HCT116 (cell line): ENCODE measurements at regions not wholly inside any gene's neighbourhood (a gene's known extent, or its start where the extent isn't known, plus 50 kb on each side); places are given as distances from the start of the nearest gene placed in this dataset.

ENCODE experiments used
- ATAC-seq: fragments of 200-7000 bp; cut with Tn5 transposase; 2 replicates; pipeline ENCODE4 v1.9.1; 2020; ENCODE audit warnings: mild to moderate bottlenecking, moderate library complexity
- BruUV-seq: library from RNA; stranded (reverse); fragments of 400-500 nt; replicated peaks from 2 replicates; lab custom pipeline; 2021; lab: Mats Ljungman, UMichigan
- CTCF ChIA-PET: fragments of 300-600 bp; sonication (Branson Sonifier 250); formaldehyde crosslinking; loops from one replicate; lab custom pipeline; 2021; ENCODE audit warnings: antibody characterized with exemption; lab: Charles Lee
- POLR2A ChIA-PET: fragments of 300-600, 350-600 bp; sonication (Branson Sonifier 250); formaldehyde crosslinking; loops from one replicate; lab custom pipeline; 2021; ENCODE audit warnings: antibody characterized with exemption; lab: Charles Lee
- RAD21 ChIA-PET, 2 experiments: fragments of 300-600 bp; sonication (Branson Sonifier 250); formaldehyde crosslinking; loops; one replicate each; lab custom pipeline; 2023; ENCODE audit warnings: low total read pairs in 2 of 2; ENCODE audit not compliant: uncharacterized antibody in 2 of 2, unreplicated experiment in 2 of 2, low non-redundant PET in 1 of 2; lab: Charles Lee
- DNase-seq: peaks from one replicate; pipeline ENCODE4 v3.0.0-alpha.2; 2010; ENCODE audit warnings: low read depth, low spot score
- H2AFZ ChIP-seq: fragments of 200-600 bp; shearing (Covaris generic), sonication (generic); 2 replicates; pipeline ENCODE4 v1.6.1; 2017; ENCODE audit warnings: low read depth, mixed run types, mixed read lengths, antibody characterized with exemption, low read length; ENCODE audit not compliant: poor library complexity, severe bottlenecking
- H3K27ac ChIP-seq: 2 replicates; pipeline ENCODE4 v1.5.1; 2012; ENCODE audit warnings: low read depth, low read length
- H3K27me3 ChIP-seq: fragments of 200-600 bp; sonication (generic); 2 replicates; pipeline ENCODE4 v1.6.1; 2016; ENCODE audit warnings: mixed run types, low read length, mixed read lengths; ENCODE audit not compliant: insufficient read depth
- H3K36me3 ChIP-seq, 2 experiments: fragments of 200-500 bp in 1 of 2; fragments of 200-600 bp in 1 of 2; sonication (Bioruptor generic) in 1 of 2; sonication (generic) in 1 of 2; 2 replicates each; pipeline versions ENCODE4 v1.5.1 to v1.6.1; 2014 to 2016; ENCODE audit warnings: low read length in 2 of 2, inconsistent platforms in 1 of 2, mixed read lengths in 1 of 2, mixed run types in 1 of 2; ENCODE audit not compliant: insufficient read depth in 2 of 2, control insufficient read depth in 1 of 2
- H3K4me1 ChIP-seq, 2 experiments: fragments of 200-600 bp in 1 of 2; sonication (generic) in 1 of 2; 2 replicates each; pipeline versions ENCODE4 v1.5.1 to v1.6.1; 2012 to 2017; ENCODE audit warnings: low read length in 2 of 2, inconsistent platforms in 1 of 2, mild to moderate bottlenecking in 1 of 2, mixed read lengths in 1 of 2, mixed run types in 1 of 2, moderate library complexity in 1 of 2; ENCODE audit not compliant: insufficient read depth in 2 of 2, control insufficient read depth in 1 of 2
- H3K4me2 ChIP-seq: fragments of 200-600 bp; sonication (generic); 2 replicates; pipeline ENCODE4 v1.6.1; 2017; ENCODE audit warnings: mixed run types, low read length, mixed read lengths
- H3K4me3 ChIP-seq, 2 experiments: fragments of 200-600 bp in 1 of 2; sonication (generic) in 1 of 2; replicated peaks in 1 of 2; 2 replicates each; pipeline ENCODE4 v1.5.1; 2011 to 2016; ENCODE audit warnings: low read length in 2 of 2, control low read depth in 1 of 2, low read depth in 1 of 2, mild to moderate bottlenecking in 1 of 2, mixed read lengths in 1 of 2, mixed run types in 1 of 2
- H3K79me2 ChIP-seq: fragments of 200-600 bp; sonication (generic); 2 replicates; pipeline ENCODE4 v1.6.1; 2017; ENCODE audit warnings: mild to moderate bottlenecking, mixed run types, low read length, moderate library complexity, mixed read lengths; ENCODE audit not compliant: insufficient read depth
- H3K9ac ChIP-seq: fragments of 200-600 bp; sonication (generic); 2 replicates; pipeline ENCODE4 v1.6.1; 2016; ENCODE audit warnings: low read length, mixed read lengths
- H3K9me2 ChIP-seq: fragments of 200-600 bp; sonication (generic), shearing (Covaris generic); 2 replicates; pipeline ENCODE4 v1.6.1; 2017; ENCODE audit warnings: mixed run types, mild to moderate bottlenecking, moderate library complexity; ENCODE audit not compliant: insufficient read depth
- H3K9me3 ChIP-seq, 2 experiments: fragments of 200-500 bp in 1 of 2; fragments of 200-600 bp in 1 of 2; sonication (Bioruptor generic) in 1 of 2; sonication (generic) in 1 of 2; 2 replicates each; pipeline ENCODE4 v1.6.1; 2014 to 2017; ENCODE audit warnings: low read length in 2 of 2, mixed read lengths in 2 of 2, inconsistent platforms in 1 of 2, low read depth in 1 of 2, mild to moderate bottlenecking in 1 of 2, mixed run types in 1 of 2, moderate library complexity in 1 of 2; ENCODE audit not compliant: control insufficient read depth in 1 of 2, insufficient read depth in 1 of 2
- H4K20me1 ChIP-seq: fragments of 200-600 bp; sonication (generic), shearing (Covaris generic); 2 replicates; pipeline ENCODE4 v1.6.1; 2017; ENCODE audit warnings: mixed run types, mild to moderate bottlenecking, moderate library complexity; ENCODE audit not compliant: insufficient read depth
- CEBPB ChIP-seq: IDR thresholded peaks from 2 replicates; pipeline ENCODE4 v1.6.1; 2012; ENCODE audit warnings: low read depth
- CTCF ChIP-seq, 3 experiments: fragments of 200-600 bp in 1 of 3; sonication (generic) in 1 of 3; IDR thresholded peaks in 2 of 3; conservative IDR thresholded peaks in 1 of 3; 2 replicates each; pipeline ENCODE4 v1.5.1; 2012 to 2017; ENCODE audit warnings: low read depth in 2 of 3, low read length in 2 of 3, antibody characterized with exemption in 1 of 3, borderline replicate concordance in 1 of 3, control low read depth in 1 of 3, mild to moderate bottlenecking in 1 of 3, mixed read lengths in 1 of 3, mixed run types in 1 of 3, moderate library complexity in 1 of 3; ENCODE audit not compliant: insufficient read depth in 1 of 3
- FOSL1 ChIP-seq: IDR thresholded peaks from 2 replicates; pipeline ENCODE4 v1.6.1; 2012; ENCODE audit warnings: low read depth
- JUND ChIP-seq: IDR thresholded peaks from 2 replicates; pipeline ENCODE4 v1.6.1; 2012
- POLR2AphosphoS5 ChIP-seq: IDR thresholded peaks from 2 replicates; pipeline ENCODE4 v1.6.1; 2011; ENCODE audit warnings: mild to moderate bottlenecking, low read depth, low read length, moderate library complexity
- RAD21 ChIP-seq: IDR thresholded peaks from 2 replicates; pipeline ENCODE4 v1.6.1; 2012; ENCODE audit warnings: low read depth, mild to moderate bottlenecking
- SIN3A ChIP-seq: IDR thresholded peaks from 2 replicates; pipeline ENCODE4 v1.6.1; 2012; ENCODE audit warnings: low read depth
- SP1 ChIP-seq: IDR thresholded peaks from 2 replicates; pipeline ENCODE4 v1.6.1; 2012; ENCODE audit warnings: low read depth
- SRF ChIP-seq: IDR thresholded peaks from 2 replicates; pipeline ENCODE4 v1.6.1; 2012; ENCODE audit warnings: low read depth
- ZBTB33 ChIP-seq: IDR thresholded peaks from 2 replicates; pipeline ENCODE4 v1.6.1; 2011; ENCODE audit warnings: mild to moderate bottlenecking, low read length, moderate library complexity; ENCODE audit not compliant: insufficient replicate concordance; ENCODE audit errors: extremely low read depth
- ZFX ChIP-seq: fragments of 450-650 bp; IDR thresholded peaks from 2 replicates; pipeline ENCODE4 v1.6.1; 2017
- intact Hi-C: fragments of 100-400 bp; cut with micrococcal nuclease; formaldehyde crosslinking; loops from 2 replicates; pipeline ENCODE4 v1.10.0; 2022

GRCh38 chr1:168430321-168430720 is 113.5 kb downstream of the XCL2 start:
- Histone ChIP-seq H3K27ac (no peak overlapping the region), H3K9me3 (no peaks in the 10 kb centered on the region), H3K79me2 (no peaks in the 10 kb centered on the region), H3K9ac (no peak overlapping the region), H3K4me1 (peaks cover 10 to 17% of the 10 kb centered on the region in 2 experiments), H3K4me2 (no peak overlapping the region), H3K36me3 (no peaks in the 10 kb centered on the region), H3K4me3 (no peak overlapping the region), H3K27me3 (no peaks in the 10 kb centered on the region), H4K20me1 (no peaks in the 10 kb centered on the region), H3K9me2 (no peaks in the 10 kb centered on the region), H2AFZ (no peak overlapping the region)
- no peak for ATAC-seq
- CTCF ChIA-PET = interaction anchor here (1.4 kb wide), 1 partner anchor 88 kb away, joined by 5 read pairs; no protein-coding TSS in a partner anchor
- no peak for TF ChIP-seq ZBTB33
- no peak for TF ChIP-seq CTCF (IDR thresholded peaks at IDR 0.05 in 2 of 3, conservative IDR thresholded peaks at IDR 0.05 in 1 of 3; ENCODE audit: borderline replicate concordance in 1 of 3, insufficient read depth in 1 of 3, low read depth in 2 of 3, low read length in 2 of 3)
- TF ChIP-seq SRF = no peak
- TF ChIP-seq JUND = no peak
- TF ChIP-seq RAD21 = no peak
- no peak for TF ChIP-seq SP1
- TF ChIP-seq FOSL1 = no peak
- no peak for TF ChIP-seq SIN3A
- no peak for TF ChIP-seq POLR2AphosphoS5
- TF ChIP-seq ZFX = no peak
- no peak for TF ChIP-seq CEBPB
- no peak for DNase-seq
- no TSS peak for BruUV-seq
- POLR2A ChIA-PET = no interaction called here
- intact Hi-C loops = no loop called here
- RAD21 ChIA-PET = no interaction called here
